ENCODE measurements at regions not wholly inside any gene's neighbourhood (a gene's known extent, or its start where the extent isn't known, plus 50 kb on each side); places are given as distances from the start of the nearest gene placed in this dataset.

DNA sequence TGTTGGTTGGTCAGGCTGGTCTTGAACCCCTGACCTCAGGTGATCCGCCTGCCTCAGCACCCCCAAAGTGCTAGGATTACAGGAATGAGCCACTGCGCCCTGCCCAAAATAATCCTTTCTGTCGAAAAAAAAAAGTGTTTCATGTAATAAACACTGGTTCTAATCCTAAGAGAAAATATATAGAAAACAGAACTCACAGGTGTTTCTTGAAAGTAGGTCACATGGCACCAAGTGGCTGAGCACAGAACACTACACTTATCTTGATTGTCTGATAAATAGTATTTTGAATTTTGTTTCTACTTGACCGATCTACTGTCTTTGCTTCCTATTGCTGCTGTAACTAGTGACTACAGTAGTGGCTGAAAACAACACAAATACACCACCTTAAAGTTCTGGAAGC is 87.6 kb upstream of the SOD1 start (continued):
- TF ChIP-seq, protein P1, sequence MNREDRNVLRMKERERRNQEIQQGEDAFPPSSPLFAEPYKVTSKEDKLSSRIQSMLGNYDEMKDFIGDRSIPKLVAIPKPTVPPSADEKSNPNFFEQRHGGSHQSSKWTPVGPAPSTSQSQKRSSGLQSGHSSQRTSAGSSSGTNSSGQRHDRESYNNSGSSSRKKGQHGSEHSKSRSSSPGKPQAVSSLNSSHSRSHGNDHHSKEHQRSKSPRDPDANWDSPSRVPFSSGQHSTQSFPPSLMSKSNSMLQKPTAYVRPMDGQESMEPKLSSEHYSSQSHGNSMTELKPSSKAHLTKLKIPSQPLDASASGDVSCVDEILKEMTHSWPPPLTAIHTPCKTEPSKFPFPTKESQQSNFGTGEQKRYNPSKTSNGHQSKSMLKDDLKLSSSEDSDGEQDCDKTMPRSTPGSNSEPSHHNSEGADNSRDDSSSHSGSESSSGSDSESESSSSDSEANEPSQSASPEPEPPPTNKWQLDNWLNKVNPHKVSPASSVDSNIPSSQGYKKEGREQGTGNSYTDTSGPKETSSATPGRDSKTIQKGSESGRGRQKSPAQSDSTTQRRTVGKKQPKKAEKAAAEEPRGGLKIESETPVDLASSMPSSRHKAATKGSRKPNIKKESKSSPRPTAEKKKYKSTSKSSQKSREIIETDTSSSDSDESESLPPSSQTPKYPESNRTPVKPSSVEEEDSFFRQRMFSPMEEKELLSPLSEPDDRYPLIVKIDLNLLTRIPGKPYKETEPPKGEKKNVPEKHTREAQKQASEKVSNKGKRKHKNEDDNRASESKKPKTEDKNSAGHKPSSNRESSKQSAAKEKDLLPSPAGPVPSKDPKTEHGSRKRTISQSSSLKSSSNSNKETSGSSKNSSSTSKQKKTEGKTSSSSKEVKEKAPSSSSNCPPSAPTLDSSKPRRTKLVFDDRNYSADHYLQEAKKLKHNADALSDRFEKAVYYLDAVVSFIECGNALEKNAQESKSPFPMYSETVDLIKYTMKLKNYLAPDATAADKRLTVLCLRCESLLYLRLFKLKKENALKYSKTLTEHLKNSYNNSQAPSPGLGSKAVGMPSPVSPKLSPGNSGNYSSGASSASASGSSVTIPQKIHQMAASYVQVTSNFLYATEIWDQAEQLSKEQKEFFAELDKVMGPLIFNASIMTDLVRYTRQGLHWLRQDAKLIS (CRISPR knock-in tag; IDR thresholded peaks at IDR 0.05; ENCODE audit: borderline replicate concordance) = no peak
- TF ChIP-seq GABPB1 (CRISPR knock-in tag; IDR thresholded peaks at IDR 0.05) (no peak), EMX1 (CRISPR knock-in tag; IDR thresholded peaks at IDR 0.05) (no peak), GTF2I (CRISPR knock-in tag; conservative IDR thresholded peaks at IDR 0.05) (no peak), TEAD1 (CRISPR knock-in tag; IDR thresholded peaks at IDR 0.05) (no peak), ZNF416 (CRISPR knock-in tag; IDR thresholded peaks at IDR 0.05) (no peak), ZBTB21 (CRISPR knock-in tag; IDR thresholded peaks at IDR 0.05; ENCODE audit: borderline replicate concordance) (no peak), PRRX2 (CRISPR knock-in tag; IDR thresholded peaks at IDR 0.05) (no peak), TEAD4 (CRISPR knock-in tag; IDR thresholded peaks at IDR 0.05) (no peak), NR2C2 (CRISPR knock-in tag; IDR thresholded peaks at IDR 0.05) (no peak), TCF7 (CRISPR knock-in tag; IDR thresholded peaks at IDR 0.05; ENCODE audit: low read depth) (no peak)
- TF ChIP-seq, protein P2, sequence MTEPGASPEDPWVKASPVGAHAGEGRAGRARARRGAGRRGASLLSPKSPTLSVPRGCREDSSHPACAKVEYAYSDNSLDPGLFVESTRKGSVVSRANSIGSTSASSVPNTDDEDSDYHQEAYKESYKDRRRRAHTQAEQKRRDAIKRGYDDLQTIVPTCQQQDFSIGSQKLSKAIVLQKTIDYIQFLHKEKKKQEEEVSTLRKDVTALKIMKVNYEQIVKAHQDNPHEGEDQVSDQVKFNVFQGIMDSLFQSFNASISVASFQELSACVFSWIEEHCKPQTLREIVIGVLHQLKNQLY (CRISPR knock-in tag; IDR thresholded peaks at IDR 0.05) = no peak
- TF ChIP-seq, protein P3, sequence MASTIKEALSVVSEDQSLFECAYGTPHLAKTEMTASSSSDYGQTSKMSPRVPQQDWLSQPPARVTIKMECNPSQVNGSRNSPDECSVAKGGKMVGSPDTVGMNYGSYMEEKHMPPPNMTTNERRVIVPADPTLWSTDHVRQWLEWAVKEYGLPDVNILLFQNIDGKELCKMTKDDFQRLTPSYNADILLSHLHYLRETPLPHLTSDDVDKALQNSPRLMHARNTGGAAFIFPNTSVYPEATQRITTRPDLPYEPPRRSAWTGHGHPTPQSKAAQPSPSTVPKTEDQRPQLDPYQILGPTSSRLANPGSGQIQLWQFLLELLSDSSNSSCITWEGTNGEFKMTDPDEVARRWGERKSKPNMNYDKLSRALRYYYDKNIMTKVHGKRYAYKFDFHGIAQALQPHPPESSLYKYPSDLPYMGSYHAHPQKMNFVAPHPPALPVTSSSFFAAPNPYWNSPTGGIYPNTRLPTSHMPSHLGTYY (CRISPR knock-in tag; IDR thresholded peaks at IDR 0.05) = no peak
- TF ChIP-seq, protein P4, sequence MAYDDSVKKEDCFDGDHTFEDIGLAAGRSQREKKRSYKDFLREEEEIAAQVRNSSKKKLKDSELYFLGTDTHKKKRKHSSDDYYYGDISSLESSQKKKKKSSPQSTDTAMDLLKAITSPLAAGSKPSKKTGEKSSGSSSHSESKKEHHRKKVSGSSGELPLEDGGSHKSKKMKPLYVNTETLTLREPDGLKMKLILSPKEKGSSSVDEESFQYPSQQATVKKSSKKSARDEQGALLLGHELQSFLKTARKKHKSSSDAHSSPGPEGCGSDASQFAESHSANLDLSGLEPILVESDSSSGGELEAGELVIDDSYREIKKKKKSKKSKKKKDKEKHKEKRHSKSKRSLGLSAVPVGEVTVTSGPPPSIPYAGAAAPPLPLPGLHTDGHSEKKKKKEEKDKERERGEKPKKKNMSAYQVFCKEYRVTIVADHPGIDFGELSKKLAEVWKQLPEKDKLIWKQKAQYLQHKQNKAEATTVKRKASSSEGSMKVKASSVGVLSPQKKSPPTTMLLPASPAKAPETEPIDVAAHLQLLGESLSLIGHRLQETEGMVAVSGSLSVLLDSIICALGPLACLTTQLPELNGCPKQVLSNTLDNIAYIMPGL (CRISPR knock-in tag; IDR thresholded peaks at IDR 0.05) = no peak
- TF ChIP-seq, protein P5, sequence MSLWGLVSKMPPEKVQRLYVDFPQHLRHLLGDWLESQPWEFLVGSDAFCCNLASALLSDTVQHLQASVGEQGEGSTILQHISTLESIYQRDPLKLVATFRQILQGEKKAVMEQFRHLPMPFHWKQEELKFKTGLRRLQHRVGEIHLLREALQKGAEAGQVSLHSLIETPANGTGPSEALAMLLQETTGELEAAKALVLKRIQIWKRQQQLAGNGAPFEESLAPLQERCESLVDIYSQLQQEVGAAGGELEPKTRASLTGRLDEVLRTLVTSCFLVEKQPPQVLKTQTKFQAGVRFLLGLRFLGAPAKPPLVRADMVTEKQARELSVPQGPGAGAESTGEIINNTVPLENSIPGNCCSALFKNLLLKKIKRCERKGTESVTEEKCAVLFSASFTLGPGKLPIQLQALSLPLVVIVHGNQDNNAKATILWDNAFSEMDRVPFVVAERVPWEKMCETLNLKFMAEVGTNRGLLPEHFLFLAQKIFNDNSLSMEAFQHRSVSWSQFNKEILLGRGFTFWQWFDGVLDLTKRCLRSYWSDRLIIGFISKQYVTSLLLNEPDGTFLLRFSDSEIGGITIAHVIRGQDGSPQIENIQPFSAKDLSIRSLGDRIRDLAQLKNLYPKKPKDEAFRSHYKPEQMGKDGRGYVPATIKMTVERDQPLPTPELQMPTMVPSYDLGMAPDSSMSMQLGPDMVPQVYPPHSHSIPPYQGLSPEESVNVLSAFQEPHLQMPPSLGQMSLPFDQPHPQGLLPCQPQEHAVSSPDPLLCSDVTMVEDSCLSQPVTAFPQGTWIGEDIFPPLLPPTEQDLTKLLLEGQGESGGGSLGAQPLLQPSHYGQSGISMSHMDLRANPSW (CRISPR knock-in tag; conservative IDR thresholded peaks at IDR 0.05; ENCODE audit: low read depth) = no peak

DNA sequence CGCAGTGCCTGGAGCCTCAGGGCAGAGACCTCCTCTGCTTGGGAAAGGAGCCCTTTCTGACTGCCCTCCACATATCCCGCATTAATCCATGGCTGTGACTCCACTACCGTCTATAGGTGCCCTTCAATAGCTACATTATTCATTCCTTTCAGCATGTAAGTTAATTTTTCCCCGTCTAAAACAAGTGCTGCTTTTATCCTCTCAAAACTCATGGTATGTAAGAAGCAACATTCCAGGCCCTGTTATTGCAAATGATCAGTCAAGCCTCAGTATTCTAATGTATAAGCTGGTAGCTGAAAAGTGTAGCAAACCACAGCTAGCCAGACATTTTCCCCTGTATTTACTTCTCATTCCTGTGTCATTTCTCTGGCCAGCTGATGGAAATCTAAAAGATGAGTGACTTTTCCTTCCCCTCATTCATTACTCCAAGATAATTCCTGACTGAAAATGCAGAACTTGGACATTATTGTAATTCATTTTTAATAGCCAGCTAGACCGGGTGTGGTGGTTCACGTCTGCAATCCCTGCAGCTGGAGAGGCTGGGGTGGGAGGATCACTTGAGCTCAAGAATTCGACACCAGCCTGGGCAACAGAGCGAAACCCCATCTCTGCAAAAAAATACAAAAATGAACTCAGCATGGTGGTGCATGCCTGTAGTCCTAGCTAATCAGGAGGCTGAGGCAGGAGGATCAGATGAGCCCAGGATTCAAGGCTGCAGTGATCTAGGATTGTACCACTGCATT is 88.5 kb upstream of the SOD1 start:
- H3K36me3 Mint-ChIP-seq = peaks cover 8% of the 10 kb centered on the region
- ATAC-seq = no peak
- POLR2A ChIA-PET = interaction anchor here (1.3 kb wide), 1 partner anchor 12 kb away, joined by 11 read pairs; no protein-coding TSS in a partner anchor
- no peak overlapping the region for H3K4me3 Mint-ChIP-seq
- CTCF ChIA-PET = interaction anchor here (0.6 to 2.9 kb wide), 3 partner anchors 10 to 35 kb away, joined by 7 to 25 read pairs (median 8); no protein-coding TSS in a partner anchor
- peaks cover 12% of the 10 kb centered on the region for H3K9me3 Mint-ChIP-seq
- peaks cover 4% of the 10 kb centered on the region; the same call in 1 of the 2 replicates for H3K27me3 Mint-ChIP-seq (ENCODE audit: low read depth)
- H3K27ac Mint-ChIP-seq = no peak overlapping the region
- no peak for DNase-seq (ENCODE audit: low spot score)
- peaks cover 22% of the 10 kb centered on the region for H3K4me1 Mint-ChIP-seq
- TF ChIP-seq IRF2 (CRISPR knock-in tag; IDR thresholded peaks at IDR 0.05; ENCODE audit: borderline replicate concordance, low read depth) (no peak), GRHL2 (CRISPR knock-in tag; IDR thresholded peaks at IDR 0.05; ENCODE audit: insufficient replicate concordance, severe bottlenecking) (no peak), ZNF423 (CRISPR knock-in tag; IDR thresholded peaks at IDR 0.05) (no peak)
- TF ChIP-seq, protein P6, sequence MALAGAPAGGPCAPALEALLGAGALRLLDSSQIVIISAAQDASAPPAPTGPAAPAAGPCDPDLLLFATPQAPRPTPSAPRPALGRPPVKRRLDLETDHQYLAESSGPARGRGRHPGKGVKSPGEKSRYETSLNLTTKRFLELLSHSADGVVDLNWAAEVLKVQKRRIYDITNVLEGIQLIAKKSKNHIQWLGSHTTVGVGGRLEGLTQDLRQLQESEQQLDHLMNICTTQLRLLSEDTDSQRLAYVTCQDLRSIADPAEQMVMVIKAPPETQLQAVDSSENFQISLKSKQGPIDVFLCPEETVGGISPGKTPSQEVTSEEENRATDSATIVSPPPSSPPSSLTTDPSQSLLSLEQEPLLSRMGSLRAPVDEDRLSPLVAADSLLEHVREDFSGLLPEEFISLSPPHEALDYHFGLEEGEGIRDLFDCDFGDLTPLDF (CRISPR knock-in tag; IDR thresholded peaks at IDR 0.05) = no peak
- TF ChIP-seq, protein P7, sequence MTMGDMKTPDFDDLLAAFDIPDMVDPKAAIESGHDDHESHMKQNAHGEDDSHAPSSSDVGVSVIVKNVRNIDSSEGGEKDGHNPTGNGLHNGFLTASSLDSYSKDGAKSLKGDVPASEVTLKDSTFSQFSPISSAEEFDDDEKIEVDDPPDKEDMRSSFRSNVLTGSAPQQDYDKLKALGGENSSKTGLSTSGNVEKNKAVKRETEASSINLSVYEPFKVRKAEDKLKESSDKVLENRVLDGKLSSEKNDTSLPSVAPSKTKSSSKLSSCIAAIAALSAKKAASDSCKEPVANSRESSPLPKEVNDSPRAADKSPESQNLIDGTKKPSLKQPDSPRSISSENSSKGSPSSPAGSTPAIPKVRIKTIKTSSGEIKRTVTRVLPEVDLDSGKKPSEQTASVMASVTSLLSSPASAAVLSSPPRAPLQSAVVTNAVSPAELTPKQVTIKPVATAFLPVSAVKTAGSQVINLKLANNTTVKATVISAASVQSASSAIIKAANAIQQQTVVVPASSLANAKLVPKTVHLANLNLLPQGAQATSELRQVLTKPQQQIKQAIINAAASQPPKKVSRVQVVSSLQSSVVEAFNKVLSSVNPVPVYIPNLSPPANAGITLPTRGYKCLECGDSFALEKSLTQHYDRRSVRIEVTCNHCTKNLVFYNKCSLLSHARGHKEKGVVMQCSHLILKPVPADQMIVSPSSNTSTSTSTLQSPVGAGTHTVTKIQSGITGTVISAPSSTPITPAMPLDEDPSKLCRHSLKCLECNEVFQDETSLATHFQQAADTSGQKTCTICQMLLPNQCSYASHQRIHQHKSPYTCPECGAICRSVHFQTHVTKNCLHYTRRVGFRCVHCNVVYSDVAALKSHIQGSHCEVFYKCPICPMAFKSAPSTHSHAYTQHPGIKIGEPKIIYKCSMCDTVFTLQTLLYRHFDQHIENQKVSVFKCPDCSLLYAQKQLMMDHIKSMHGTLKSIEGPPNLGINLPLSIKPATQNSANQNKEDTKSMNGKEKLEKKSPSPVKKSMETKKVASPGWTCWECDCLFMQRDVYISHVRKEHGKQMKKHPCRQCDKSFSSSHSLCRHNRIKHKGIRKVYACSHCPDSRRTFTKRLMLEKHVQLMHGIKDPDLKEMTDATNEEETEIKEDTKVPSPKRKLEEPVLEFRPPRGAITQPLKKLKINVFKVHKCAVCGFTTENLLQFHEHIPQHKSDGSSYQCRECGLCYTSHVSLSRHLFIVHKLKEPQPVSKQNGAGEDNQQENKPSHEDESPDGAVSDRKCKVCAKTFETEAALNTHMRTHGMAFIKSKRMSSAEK (CRISPR knock-in tag; IDR thresholded peaks at IDR 0.05; ENCODE audit: borderline replicate concordance) = no peak

All from WTC11 (cell line).